ENCODE measurements at regions not wholly inside any gene's neighbourhood (a gene's known extent, or its start where the extent isn't known, plus 50 kb on each side); places are given as distances from the start of the nearest gene placed in this dataset.

- dilution Hi-C loops (cut with MboI; ENCODE audit: extremely low pct_ligation_motif_present, low sequenced_read_pairs), result no loop called here
- Histone ChIP-seq H3K27ac (ENCODE audit: control insufficient read depth, insufficient read depth, low read length) (no peak overlapping the region), H3K9me1 (ENCODE audit: control insufficient read depth, extremely low read depth, insufficient read depth, low read length) (no peaks in the 10 kb centered on the region), H3K9ac (ENCODE audit: control insufficient read depth, extremely low read depth, insufficient read depth, low read length) (no peak overlapping the region), H3K36me3 (ENCODE audit: control insufficient read depth in 2 of 2, extremely low read depth in 1 of 2, insufficient read depth in 2 of 2, low read length in 2 of 2) (no peaks in the 10 kb centered on the region), H3K79me2 (ENCODE audit: control insufficient read depth, insufficient read depth, low read length) (no peaks in the 10 kb centered on the region), H2AFZ (ENCODE audit: control insufficient read depth, low read length) (no peak overlapping the region), H3K9me3 (ENCODE audit: control insufficient read depth, low read depth, low read length) (no peaks in the 10 kb centered on the region), H4K20me1 (ENCODE audit: control insufficient read depth, extremely low read depth, insufficient read depth, low read length) (no peaks in the 10 kb centered on the region), H3K27me3 (ENCODE audit: control insufficient read depth, extremely low read depth, insufficient read depth, low read length) (no peaks in the 10 kb centered on the region), H3K4me1 (ENCODE audit: control insufficient read depth, extremely low read depth, insufficient read depth, low read length) (no peaks in the 10 kb centered on the region), H3K4me2 (ENCODE audit: control insufficient read depth, extremely low read depth, insufficient read depth, low read depth, low read length) (no peak overlapping the region), H3K4me3 (ENCODE audit: control insufficient read depth in 2 of 3, extremely low read depth in 1 of 3, insufficient read depth in 2 of 3, low read depth in 1 of 3, low read length in 3 of 3) (no peak overlapping the region)
- FAIRE-seq, result no peak
- DNase-seq (ENCODE audit: low read depth, low spot score), result no peak
- TF ChIP-seq CTCF (optimal IDR thresholded peaks at IDR 0.05 in 1 of 3, IDR thresholded peaks at IDR 0.05 in 1 of 3, conservative IDR thresholded peaks at IDR 0.05 in 1 of 3; ENCODE audit: extremely low read depth in 1 of 3, insufficient read depth in 2 of 3, low read length in 3 of 3) (no peak), EZH2 (IDR thresholded peaks at IDR 0.05; ENCODE audit: low read length) (no peak)
Measured at GRCh38 chr2:217669831-217670230, 333.0 kb downstream of the TNS1 start.

GRCh38 chr2:217667512-217667911 lies 335.3 kb downstream of the TNS1 start:
- dilution Hi-C loops (cut with MboI; ENCODE audit: extremely low pct_ligation_motif_present, low sequenced_read_pairs), result no loop called here

More at GRCh38 chr2:217667512-217667911, 335.3 kb downstream of the TNS1 start:
- Histone ChIP-seq H3K27me3 (ENCODE audit: control insufficient read depth, extremely low read depth, insufficient read depth, low read length) (no peaks in the 10 kb centered on the region), H4K20me1 (ENCODE audit: control insufficient read depth, extremely low read depth, insufficient read depth, low read length) (no peaks in the 10 kb centered on the region), H3K9ac (ENCODE audit: control insufficient read depth, extremely low read depth, insufficient read depth, low read length) (no peak overlapping the region), H2AFZ (ENCODE audit: control insufficient read depth, low read length) (no peak overlapping the region), H3K79me2 (ENCODE audit: control insufficient read depth, insufficient read depth, low read length) (no peaks in the 10 kb centered on the region), H3K4me2 (ENCODE audit: control insufficient read depth, extremely low read depth, insufficient read depth, low read depth, low read length) (no peak overlapping the region), H3K4me1 (ENCODE audit: control insufficient read depth, extremely low read depth, insufficient read depth, low read length) (no peaks in the 10 kb centered on the region), H3K4me3 (ENCODE audit: control insufficient read depth in 2 of 3, extremely low read depth in 1 of 3, insufficient read depth in 2 of 3, low read depth in 1 of 3, low read length in 3 of 3) (no peak overlapping the region), H3K9me1 (ENCODE audit: control insufficient read depth, extremely low read depth, insufficient read depth, low read length) (no peaks in the 10 kb centered on the region), H3K27ac (ENCODE audit: control insufficient read depth, insufficient read depth, low read length) (no peak overlapping the region), H3K9me3 (ENCODE audit: control insufficient read depth, low read depth, low read length) (no peaks in the 10 kb centered on the region), H3K36me3 (ENCODE audit: control insufficient read depth in 2 of 2, extremely low read depth in 1 of 2, insufficient read depth in 2 of 2, low read length in 2 of 2) (no peaks in the 10 kb centered on the region)
- TF ChIP-seq EZH2 (IDR thresholded peaks at IDR 0.05; ENCODE audit: low read length) (no peak), CTCF (optimal IDR thresholded peaks at IDR 0.05 in 1 of 3, IDR thresholded peaks at IDR 0.05 in 1 of 3, conservative IDR thresholded peaks at IDR 0.05 in 1 of 3; ENCODE audit: extremely low read depth in 1 of 3, insufficient read depth in 2 of 3, low read length in 3 of 3) (no peak)
- FAIRE-seq, result no peak
- no peak for DNase-seq (ENCODE audit: low read depth, low spot score)

All from keratinocyte (primary cell).